Limb (tissue), 2 donors: ENCODE measurements at regions not wholly inside any gene's neighbourhood (a gene's known extent, or its start where the extent isn't known, plus 50 kb on each side); places are given as distances from the start of the nearest gene placed in this dataset.
"Not testable (repeated sequence)": the region's sequence is repeated elsewhere in the genome, so short reads cannot be mapped to it uniquely, and the experiment has no call there.

ENCODE experiments used
- DNase-seq, 2 donors: peaks; one replicate each; pipeline ENCODE4 v3.0.0-alpha.2; 2016; ENCODE audit errors: extremely low spot score in 2 of 2

DNA sequence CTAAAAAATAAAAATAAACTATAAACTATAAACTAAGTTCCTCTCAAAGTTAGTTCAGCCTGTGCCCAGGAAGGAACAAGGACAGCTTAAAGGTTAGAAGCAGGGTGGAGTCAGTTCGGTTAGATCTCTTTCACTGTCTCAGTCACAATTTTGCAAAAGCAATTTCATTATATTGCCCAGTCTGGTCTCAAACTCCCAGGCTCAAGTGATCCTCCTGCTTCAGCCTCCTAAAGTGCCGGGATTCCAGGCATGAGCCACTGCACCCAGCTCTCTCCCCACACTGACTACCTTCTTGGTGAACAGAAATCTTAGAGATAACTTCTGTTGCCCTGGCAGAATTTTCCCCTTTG lies 146.3 kb upstream of the TRIM24 start:
- DNase-seq: no peak

DNA sequence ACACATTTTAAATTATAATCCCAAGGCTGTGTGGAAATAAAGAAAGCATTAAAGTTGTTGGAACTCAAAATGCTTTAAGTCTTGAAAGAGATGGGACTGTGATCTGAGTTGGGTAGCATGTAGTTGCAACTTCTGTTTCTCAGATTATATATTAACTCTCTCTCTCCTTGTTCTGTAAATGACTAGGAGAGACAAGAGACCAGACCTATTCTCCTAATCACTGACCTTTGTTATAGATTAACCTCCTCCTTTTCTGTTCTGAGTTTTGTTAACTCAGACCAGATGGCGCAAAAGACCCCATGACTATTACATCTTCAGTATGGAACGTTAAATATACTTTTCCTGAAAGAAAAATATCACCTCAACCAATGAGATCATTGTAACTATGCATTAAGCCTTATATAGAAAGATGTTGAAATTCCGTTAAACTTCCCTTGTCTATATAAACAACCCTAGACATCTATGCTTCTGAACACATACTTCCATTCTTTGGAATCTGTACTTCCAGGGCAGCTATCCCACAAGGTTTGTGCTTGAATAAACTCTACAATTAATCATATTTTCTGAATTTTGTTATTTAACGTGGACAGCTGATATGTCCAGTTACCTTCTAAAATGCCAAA lies 143.5 kb upstream of the TRIM24 start:
- DNase-seq: no peak

DNA sequence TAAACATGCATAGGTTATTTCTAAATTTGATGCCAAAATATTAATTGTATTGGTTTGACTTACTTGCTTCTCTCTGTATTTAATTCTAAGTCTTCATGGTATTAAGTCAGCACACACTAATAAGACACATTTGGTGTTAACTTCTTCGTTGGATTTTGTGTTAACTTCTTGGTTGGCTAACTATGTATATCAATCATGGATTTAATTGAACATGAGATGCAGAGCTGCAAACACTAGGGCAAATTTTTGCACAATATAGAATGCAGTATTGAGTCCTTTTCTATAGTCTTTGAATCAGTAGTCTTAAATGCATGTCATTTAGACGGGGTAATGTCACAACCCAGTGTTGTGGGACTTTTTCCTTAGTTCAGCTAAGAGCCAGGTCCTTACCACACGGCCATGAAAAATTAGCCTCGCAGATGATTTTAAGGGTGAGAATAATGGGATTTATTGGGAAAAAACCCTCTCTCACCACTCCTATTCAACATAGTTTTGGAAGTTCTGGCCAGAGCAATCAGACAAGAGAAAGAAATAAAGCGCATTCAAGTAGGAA lies 142.9 kb upstream of the TRIM24 start:
- no peak for DNase-seq

DNA sequence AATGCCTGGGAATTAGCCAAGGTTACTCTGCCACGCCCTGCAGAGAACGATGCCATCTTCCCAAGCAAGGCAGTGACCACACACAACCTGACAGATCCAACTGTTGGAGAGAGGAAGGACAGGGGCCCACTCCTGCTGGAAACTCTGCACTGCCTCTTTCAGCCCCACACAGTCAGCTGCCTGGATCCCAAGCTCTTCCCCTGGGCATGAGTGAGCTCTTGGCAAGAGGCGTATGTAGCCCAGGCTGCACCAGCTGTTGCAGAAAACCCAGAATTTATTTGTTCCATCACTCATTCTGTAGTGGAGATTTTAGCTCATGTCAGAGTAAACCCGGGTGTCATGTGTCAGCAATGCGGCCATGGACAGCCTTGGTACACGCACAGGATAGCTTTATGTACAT lies 135.1 kb upstream of the TRIM24 start:
- peak; percentile 50 to 55 for DNase-seq

DNA sequence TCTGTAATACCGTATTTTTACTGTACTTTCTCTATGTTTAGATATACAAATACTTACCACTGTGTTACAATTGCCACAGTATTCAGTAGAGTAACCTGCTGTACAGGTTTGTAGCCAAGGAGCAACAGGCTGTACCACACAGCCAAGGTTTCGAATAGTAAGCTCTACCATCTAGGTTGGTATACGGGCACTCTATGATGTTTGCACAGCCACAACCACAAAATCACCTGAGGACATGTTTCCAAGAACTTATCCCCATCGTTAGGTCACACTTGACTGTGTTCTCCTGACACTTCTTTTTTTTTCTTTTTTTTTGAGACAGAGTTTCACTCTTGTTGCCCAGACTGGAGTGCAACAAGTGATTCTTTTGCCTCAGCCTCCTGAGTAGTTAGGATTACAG lies 134.6 kb upstream of the TRIM24 start:
- DNase-seq: no peak

DNA sequence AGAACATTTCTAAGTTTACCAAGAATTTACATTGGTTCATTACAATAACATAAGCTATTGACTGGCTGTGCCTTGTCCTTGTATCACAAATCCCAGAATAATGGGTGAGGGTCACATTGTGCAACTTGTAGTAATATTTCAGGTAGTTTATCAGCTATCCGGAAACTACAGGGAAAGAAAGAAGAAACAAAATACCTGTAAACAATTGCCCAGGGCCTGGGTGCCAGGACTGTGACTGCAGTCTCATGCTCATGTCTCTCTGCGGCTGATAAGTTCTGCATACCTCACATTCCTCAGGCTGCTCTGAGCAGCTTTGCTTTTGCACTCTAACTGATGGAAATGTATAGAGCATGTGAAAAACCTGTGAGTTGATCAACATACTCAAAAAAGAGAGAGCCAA lies 131.8 kb upstream of the TRIM24 start:
- no peak for DNase-seq

DNA sequence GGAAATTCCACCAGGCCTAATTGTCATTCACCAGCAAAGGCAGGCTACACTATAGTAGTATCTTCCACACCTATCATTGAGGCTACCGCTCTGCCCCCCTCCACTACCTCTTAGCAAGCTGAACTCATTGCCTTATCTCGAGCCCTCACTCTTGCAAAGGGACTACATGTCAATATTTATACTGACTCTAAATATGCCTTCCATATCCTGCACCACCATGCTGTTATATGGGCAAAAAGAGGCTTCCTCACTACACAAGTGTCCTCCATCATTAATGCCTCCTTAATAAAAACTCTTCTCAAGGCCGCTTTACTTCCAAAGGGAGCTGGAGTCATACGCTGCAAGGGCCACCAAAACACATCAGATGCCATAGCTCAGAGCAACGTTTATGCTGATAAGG lies 127.2 kb upstream of the TRIM24 start:
- DNase-seq: not testable (repeated sequence)

DNA sequence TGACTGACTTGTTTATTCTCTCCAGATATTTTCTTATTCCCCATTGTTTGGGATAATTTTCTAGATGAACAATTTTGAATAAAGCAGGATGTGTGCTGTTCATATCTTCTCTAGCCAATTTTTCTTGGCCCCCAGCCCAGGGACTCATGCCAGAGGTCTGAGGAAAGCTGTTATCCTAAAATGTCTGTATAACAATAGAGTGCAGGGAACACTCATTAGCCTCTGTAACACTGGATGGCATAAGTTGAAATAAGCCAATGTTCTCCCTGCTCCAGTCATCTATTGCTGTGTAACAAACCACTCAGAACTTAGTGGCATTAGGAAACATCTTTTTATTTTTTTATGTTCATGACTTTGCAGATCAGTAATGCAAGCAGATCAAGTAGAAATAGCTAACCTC lies 121.7 kb upstream of the TRIM24 start:
- peak in 1 of 2 donors; percentile 40 for DNase-seq

DNA sequence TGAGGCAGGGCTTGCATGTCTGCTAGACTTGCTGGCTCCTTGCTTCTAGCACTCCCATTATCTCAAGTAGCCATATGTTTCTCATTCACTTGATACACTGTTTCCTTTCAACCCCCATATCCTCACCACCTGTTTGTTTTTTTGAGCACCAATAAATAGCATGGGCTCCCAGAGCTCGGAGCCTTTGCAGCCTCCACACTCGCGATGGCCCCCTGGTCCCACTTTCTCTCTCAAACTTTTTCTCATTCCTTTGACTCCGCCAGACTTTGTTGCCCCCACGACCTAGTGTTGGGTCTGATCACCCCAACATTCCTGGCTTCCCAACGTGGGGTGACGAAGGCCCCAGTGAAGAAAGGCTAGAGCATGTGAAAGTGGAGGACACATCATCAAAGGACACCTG lies 120.8 kb upstream of the TRIM24 start:
- not testable (repeated sequence) for DNase-seq

DNA sequence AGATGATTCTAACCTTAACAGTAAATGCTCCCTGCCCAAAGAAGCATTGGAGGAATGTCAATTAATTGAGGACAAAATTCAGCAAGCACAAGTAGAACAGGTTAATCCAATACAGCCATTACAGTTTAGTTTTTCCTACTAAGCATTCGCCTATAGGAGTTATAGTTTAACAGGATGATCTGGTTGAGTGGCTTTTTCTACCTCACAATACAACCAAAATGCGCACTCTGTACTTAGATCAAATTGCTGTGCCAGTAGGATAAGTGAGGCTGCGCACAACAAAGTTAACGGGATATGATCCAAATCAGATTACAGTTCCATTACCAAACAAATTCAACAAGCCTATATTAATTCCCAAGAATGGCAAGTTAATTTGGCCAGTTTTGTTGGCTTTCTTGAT lies 117.1 kb upstream of the TRIM24 start:
- no peak for DNase-seq

DNA sequence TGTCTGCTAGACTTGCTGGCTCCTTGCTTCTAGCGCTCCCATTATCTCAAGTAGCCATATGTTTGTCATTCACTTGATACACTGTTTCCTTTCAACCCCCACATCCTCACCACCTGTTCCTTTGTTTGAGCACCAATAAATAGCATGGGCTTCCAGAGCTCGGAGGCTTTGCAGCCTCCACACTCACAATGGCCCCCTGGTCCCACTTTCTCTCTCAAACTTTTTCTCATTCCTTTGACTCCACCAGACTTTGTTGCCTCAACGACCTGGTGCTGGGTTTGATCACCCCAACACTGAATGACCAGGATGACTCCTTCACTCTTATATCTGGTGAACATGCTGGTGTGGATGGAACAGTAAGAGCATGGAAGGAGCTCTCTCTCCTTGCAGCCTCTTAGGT lies 114.5 kb upstream of the TRIM24 start:
- no peak for DNase-seq

DNA sequence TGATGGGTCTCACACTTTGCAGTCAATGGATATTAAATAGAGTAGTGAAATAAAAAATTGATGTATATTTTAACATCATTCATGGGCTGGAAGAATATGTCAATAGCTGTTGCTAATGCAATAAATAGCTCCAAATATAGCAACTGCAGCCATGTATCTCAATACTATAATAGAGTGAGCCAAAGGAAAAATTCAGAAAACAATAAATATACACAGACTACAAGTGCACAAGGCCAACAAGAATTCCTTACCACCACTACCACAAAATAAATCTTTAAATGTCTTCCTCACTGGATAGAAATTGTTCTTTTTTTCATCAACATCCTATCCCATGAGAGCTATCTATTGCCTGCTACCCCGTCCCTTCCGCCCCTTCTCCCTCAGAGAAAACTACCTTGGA lies 113.1 kb upstream of the TRIM24 start:
- DNase-seq: no peak

DNA sequence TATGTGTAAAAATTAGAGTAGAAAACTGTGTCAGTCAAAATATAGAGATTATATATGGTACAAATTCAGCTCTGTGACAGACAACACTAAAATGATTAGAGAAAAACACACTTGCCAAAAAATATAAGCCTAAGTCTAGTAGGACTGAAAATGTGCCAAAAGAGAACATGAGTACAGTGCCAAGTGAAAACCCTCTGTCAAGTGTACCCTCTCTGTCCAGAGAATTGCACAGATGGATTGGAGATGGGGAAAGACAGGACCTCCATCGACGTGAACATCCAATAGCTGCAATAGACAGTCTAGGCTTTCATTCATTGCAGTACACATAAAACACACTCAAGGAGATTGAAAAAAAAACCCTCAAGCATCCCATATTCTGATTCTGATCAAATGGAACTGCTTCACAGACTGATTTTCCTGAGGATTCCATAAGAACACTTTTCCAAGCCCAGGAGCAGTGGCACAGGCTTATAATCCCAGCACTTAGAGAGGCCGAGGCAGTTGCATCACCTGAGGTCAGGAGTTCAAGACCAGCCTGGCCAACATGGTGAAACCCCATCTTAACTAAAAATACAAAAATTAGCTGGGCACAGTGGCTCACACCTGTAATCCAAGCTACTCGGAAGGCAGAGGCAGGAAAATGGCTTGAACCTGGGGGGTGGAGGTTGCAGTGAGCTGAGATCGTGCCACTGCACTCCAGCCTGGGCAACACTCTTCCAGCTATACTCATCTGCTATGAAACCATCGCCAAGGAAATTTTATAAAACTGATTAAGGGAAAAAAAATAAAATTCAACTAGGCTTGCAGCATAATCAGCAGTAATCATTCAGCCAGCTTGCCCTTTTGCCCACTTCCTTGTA lies 110.0 kb upstream of the TRIM24 start:
- DNase-seq: no peak

DNA sequence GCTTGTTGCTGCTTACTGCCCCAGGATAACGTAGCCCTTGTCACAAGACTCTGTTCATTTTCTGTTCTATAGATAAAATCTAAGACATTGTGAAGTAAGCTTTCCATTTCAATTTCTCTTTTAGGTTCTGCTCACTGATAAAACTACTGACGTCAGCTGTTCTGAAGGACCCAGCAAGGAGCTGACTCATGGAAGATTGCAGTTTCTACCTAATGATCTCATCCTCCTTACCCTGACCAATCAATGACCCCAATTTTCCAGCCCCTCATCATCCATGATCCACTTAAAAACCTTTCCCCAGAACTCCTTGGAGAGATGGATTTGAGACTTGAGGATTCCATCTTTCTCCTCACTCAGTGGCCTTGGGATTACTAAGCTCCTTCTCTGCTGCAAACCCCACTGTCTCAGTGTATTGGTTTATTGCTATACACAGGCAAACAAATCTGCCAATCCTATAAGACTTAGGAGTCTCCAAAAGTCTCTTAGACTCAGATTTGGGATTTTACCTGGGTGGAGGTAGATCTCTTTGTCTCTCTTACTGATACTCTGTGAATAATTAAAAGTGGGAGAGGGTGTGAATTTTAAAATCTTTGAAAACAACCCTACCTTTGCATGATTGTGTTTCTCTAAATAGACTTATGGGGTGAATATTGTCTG lies 109.2 kb upstream of the TRIM24 start:
- DNase-seq: no peak

DNA sequence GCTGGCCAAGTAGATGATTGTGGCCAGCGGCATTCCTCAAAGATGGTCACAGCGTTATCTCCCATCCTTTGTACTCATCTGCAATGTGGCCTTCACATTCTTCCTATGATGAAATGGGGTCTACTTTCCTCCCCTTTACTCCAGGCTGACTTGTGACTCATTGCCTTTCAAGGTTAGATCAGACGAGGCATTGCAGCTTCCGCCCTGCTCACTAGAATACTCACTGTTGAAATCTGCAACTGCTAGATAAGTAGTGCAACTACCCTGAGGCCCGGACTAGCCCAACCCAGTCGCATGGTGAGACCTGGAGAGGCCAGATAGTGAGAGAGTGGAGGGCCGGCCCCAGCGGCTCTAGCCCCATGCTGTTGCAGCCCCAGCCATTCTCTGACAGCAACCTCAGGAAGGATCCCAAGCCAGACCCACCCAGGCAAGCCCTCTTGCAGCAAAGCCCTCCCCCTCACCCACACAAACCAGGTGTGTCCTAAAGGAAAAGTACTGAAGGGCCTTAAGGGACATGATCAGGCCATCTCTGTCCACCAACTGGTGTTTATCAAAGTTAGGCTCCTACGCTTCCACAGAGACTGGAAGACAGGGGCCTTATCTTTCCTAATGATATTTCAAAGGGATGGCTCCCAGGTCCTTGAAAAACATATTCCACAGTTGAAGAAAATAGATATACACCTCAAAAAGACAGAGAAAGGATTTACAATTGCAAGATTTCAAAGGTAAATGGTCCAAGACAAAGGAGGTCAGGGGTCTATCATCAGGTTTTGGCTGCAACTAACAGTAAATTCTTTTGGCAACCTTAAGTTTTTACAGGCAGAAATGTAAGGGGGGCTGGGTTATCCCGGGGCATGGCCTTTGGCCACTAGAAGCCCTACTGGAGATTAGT lies 107.2 kb upstream of the TRIM24 start:
- DNase-seq: no peak

DNA sequence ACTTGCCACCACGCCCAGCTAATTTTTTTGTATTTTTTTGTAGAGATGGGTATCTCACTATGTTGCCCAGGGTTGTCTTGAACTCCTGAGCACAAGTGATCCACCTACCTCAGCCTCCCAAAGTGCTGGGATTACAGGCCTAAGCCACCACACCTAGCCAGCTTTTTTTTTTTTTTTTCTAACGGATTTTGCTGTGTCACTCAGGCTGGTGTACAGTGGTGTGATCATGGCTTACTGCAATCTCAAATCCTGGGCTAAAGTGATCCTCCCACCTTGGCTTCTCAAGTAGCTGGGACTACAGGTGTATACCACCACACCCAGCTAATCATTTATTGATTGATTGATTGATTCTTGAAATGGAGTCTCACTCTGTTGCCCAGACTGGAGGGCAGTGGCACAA lies 106.0 kb upstream of the TRIM24 start:
- no peak for DNase-seq

DNA sequence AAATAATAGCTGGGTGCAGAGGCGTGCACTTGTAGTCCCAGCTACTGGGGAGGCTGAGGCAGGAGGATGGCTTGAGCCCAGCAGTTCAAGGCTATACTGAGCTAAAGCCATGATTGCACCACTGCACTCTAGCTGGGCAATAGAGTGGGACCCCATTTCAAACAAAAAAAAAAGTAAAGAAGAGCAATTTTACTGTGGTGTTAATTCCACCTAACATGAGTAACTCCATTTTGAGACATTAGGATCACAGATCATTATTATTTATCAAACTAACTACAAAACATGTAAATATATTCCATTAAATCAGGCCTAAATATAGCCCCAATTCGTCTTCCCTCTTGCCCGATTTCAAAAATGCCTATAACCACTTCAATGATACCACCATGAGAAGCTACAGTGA lies 104.8 kb upstream of the TRIM24 start:
- DNase-seq: no peak

DNA sequence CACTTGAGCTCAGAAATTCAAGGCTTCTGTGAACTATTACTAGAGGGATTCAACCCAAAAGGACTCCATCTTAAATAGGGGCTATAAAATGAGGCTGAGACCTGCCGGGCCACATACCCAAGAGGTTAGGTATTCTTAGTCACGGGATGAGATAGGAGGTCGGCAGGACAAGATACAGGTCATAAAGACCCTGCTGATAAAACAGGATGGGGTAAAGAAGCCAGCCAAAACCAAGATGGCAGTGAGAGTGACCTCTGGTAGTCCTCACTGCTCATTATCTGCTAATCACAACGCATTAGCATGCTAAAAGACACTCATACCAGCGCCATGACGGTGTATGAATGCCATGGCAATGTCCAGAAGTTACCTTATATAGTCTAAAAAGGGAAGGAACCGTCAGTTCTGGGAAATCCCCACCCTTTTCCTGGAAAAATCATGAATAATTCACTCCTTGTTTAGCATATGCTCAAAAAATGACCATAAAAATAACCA lies 101.2 kb upstream of the TRIM24 start:
- DNase-seq: no peak

DNA sequence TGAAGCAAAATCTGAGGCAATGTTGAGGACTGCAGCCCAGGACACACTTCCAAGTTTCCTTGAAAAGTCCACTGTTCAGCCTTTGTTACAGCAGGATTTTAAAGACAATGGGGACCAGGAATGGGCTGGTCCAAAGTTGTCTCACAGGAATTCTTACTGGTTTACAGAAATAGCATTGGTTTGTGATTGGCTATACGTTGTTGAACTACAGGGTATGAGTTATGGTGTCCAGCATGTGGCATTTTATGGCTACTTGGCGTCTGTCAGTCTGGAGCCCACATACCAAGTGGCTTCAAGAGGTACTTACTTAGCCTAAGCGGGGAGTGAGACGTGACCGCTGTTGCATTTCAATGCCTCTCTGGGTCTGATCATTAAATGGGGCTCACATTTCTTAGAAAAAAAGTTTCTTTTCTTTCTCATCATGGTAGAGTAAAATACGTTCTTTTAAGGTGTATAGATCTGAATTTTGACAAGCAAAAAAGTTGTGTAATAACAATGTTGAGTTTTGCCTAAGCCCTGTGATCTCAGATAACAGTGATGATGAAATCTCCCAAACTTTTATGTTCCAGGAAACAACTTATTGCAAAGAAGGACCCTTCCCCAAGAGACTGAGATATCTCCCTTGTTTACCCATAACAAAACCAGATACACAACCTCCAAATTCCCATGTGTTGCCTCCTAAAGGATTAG lies 100.0 kb upstream of the TRIM24 start:
- no peak for DNase-seq

DNA sequence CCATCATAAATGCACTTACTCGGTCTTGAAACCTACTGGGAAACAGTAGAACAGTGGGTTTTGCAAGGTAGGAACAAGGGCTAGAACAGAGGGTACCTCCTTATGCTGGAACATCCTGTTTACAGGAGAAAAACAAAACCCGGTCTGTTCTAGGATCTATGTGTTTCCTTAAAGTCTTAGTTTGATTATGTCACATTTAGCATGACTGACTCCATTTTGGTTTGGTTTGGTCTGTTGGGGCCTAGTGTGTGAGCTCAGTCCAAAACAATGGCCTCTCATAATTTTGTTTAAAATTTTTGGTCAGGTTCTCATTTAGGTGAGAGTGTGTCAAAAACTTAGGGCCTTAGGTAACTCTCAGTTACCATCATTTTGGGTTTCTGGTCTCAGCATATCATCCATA lies 96.3 kb upstream of the TRIM24 start:
- DNase-seq: no peak

DNA sequence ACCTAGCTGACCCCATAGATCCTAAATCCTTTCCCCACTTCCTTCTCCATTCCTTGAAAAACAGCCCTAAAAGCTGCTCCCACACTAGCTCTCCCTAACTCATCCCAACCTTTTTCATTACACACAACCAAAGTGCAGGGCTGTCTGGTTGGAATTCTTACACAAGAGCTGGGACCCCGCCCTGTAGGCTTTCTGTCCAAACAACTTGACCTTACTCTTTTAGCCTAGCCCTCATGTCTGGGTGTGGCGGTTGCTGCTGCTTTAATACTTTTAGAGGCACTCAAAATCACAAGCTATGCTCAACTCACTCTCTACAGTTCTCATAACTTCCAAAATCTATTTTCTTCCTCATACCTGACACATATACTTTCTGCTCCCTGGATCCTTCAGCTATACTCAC lies 93.9 kb upstream of the TRIM24 start:
- not testable (repeated sequence) for DNase-seq
